ENCODE measurements at regions not wholly inside any gene's neighbourhood (a gene's known extent, or its start where the extent isn't known, plus 50 kb on each side); places are given as distances from the start of the nearest gene placed in this dataset.

- ATAC-seq, result no peak
- TF ChIP-seq, protein P1, sequence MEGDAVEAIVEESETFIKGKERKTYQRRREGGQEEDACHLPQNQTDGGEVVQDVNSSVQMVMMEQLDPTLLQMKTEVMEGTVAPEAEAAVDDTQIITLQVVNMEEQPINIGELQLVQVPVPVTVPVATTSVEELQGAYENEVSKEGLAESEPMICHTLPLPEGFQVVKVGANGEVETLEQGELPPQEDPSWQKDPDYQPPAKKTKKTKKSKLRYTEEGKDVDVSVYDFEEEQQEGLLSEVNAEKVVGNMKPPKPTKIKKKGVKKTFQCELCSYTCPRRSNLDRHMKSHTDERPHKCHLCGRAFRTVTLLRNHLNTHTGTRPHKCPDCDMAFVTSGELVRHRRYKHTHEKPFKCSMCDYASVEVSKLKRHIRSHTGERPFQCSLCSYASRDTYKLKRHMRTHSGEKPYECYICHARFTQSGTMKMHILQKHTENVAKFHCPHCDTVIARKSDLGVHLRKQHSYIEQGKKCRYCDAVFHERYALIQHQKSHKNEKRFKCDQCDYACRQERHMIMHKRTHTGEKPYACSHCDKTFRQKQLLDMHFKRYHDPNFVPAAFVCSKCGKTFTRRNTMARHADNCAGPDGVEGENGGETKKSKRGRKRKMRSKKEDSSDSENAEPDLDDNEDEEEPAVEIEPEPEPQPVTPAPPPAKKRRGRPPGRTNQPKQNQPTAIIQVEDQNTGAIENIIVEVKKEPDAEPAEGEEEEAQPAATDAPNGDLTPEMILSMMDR (IDR thresholded peaks at IDR 0.05), result no peak
- Histone ChIP-seq H3K9me3 (no peaks in the 10 kb centered on the region), H3K4me3 (no peak overlapping the region), H3K4me1 (ENCODE audit: low read depth) (no peaks in the 10 kb centered on the region), H3K36me3 (ENCODE audit: low read depth) (no peaks in the 10 kb centered on the region)
- DNase-seq, result no peak
- intact Hi-C loops (cut with DNase I, micrococcal nuclease), result no loop called here
Measured at GRCh38 chr10:9416331-9416730, 1361.8 kb downstream of the GATA3 start.

- TF ChIP-seq, protein P1 (IDR thresholded peaks at IDR 0.05), result no peak
- no peak for ATAC-seq
- no peak for DNase-seq
- Histone ChIP-seq H3K36me3 (ENCODE audit: low read depth) (no peaks in the 10 kb centered on the region), H3K4me3 (no peak overlapping the region), H3K9me3 (no peaks in the 10 kb centered on the region), H3K4me1 (ENCODE audit: low read depth) (no peaks in the 10 kb centered on the region)
- intact Hi-C loops (cut with DNase I, micrococcal nuclease), result no loop called here
Measured at GRCh38 chr10:9419757-9420156, 1365.3 kb downstream of the GATA3 start.

- no peak overlapping the region for H3K4me3 ChIP-seq
- ATAC-seq, result no peak
- no peaks in the 10 kb centered on the region for H3K9me3 ChIP-seq
- intact Hi-C loops (cut with DNase I, micrococcal nuclease), result no loop called here
- no peak for DNase-seq
- no peaks in the 10 kb centered on the region for H3K36me3 ChIP-seq (ENCODE audit: low read depth)
- H3K4me1 ChIP-seq (ENCODE audit: low read depth), result no peaks in the 10 kb centered on the region
- TF ChIP-seq, protein P1 (IDR thresholded peaks at IDR 0.05), result no peak
Measured at GRCh38 chr10:9427209-9427608, 1372.7 kb downstream of the GATA3 start.

- no peaks in the 10 kb centered on the region for H3K4me1 ChIP-seq (ENCODE audit: low read depth)
- H3K9me3 ChIP-seq, result no peaks in the 10 kb centered on the region
- DNase-seq (no peak), ATAC-seq (no peak)
- intact Hi-C loops (cut with DNase I, micrococcal nuclease), result no loop called here
- TF ChIP-seq, protein P1 (IDR thresholded peaks at IDR 0.05), result no peak
- no peaks in the 10 kb centered on the region for H3K36me3 ChIP-seq (ENCODE audit: low read depth)
- no peak overlapping the region for H3K4me3 ChIP-seq
Measured at GRCh38 chr10:9437131-9437530, 1382.6 kb downstream of the GATA3 start.

- no peak overlapping the region for H3K4me3 ChIP-seq
- no peaks in the 10 kb centered on the region for H3K9me3 ChIP-seq
- TF ChIP-seq, protein P1 (IDR thresholded peaks at IDR 0.05), result no peak
- no peaks in the 10 kb centered on the region for H3K36me3 ChIP-seq (ENCODE audit: low read depth)
- ATAC-seq, result no peak
- no peak for DNase-seq
- no peaks in the 10 kb centered on the region for H3K4me1 ChIP-seq (ENCODE audit: low read depth)
- intact Hi-C loops (cut with DNase I, micrococcal nuclease), result no loop called here
Measured at GRCh38 chr10:9443758-9444157, 1389.3 kb downstream of the GATA3 start.

GRCh38 chr10:9449530-9449929 lies 1395.0 kb downstream of the GATA3 start:
- peaks cover 13% of the 10 kb centered on the region for H3K9me3 ChIP-seq
- H3K36me3 ChIP-seq (ENCODE audit: low read depth), result no peaks in the 10 kb centered on the region
- ATAC-seq, result no peak
- no peaks in the 10 kb centered on the region for H3K4me1 ChIP-seq (ENCODE audit: low read depth)
- DNase-seq, result no peak
- intact Hi-C loops (cut with DNase I, micrococcal nuclease), result no loop called here
- H3K4me3 ChIP-seq, result no peak overlapping the region
- TF ChIP-seq, protein P1 (IDR thresholded peaks at IDR 0.05), result no peak

All from mucosa of descending colon (tissue), 3 donors.